ENCODE measurements at regions not wholly inside any gene's neighbourhood (a gene's known extent, or its start where the extent isn't known, plus 50 kb on each side); places are given as distances from the start of the nearest gene placed in this dataset.

DNA sequence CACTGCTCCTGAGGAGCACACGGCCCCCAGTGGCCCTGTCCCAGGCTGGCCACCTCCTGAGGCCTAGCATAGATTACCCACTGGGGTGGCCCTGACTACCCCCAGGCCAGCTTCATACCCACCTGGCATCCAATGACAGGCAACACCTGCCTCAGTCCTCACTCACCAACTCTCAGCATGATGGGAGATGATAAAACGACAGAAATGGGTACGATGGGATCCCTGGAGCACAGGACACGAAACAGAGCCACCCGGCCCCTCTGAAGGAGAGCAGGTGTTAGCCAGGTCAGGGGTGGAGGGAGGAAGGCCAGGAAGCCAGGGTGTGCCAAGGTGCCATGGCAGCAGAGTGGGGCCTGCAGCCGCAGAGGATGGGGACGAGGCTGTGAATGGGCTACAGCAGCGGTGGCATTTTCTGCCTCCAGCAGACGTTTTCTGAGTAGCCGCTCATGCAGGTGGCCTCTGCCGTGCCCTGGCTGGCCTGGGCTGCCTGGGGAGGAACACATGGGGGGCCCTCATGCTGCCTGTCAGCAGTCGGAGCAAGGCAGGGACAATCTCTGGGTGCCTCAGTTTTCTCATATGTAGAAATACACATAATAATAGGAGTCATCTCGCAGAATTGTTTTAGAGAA, 50.2 kb upstream of the FGF3 start:
- DNase-seq = no peak

DNA sequence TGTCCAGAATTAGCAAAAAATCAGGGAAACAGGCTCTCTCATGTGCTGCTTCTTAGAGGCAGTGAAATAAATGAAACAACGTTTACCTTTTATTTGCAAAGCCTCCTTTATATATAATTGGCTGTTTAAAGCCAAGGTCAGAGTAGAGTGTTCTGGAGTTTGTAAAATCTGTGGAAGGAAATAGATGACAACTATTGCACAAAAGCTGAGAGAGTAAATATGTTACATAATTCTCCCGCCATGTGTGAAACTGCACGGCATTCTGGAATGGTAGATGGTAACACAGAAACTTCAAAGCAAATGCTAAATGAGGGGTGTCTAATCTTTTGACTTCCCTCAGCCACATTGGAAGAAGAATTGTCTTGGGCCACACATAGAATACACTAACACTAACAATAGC, 51.5 kb upstream of the FGF3 start:
- no peak for DNase-seq

DNA sequence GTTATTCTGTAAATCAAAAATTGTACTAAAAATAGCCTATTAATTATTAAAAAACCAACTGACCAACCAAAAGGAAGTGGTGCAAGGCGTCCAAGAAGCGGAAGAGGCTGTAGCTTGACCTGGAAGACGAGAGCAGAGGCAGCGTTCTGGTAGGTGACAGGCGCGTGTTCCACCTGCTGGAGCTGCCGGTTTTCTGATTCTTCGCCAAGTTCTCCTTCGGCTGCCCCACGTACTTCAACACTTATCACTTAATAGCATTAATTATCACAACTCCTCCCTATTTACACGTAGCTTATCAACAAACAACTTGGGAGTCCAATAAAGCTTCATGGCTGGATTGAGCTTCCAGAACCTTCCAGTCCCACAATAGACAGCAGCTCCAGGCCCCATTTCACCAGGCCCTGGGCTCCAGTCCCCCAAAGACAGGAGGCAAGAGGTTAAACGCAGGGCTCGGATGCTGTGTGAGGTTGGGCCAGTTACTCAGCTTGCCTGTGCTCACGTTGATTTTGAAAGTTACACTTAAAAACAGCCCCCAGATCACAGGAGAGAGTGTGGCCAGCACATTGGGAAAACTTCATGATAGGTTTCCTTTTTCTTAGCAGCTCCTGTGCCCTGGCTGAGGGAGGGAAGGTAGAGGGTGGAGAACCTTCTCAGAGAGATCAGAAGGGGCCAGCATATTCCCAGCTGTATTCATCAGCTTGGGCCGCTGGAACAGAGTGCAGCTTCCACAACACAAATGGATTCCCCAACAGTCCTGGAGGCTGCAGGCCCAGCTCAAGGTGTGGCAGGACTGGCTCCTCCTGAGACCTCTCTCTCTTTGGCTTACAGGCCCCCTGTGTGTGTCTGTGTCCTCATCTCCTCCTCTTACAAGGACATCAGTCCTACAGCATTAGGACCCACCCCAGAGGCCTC, 54.2 kb upstream of the FGF3 start:
- DNase-seq = peak; percentile 7

DNA sequence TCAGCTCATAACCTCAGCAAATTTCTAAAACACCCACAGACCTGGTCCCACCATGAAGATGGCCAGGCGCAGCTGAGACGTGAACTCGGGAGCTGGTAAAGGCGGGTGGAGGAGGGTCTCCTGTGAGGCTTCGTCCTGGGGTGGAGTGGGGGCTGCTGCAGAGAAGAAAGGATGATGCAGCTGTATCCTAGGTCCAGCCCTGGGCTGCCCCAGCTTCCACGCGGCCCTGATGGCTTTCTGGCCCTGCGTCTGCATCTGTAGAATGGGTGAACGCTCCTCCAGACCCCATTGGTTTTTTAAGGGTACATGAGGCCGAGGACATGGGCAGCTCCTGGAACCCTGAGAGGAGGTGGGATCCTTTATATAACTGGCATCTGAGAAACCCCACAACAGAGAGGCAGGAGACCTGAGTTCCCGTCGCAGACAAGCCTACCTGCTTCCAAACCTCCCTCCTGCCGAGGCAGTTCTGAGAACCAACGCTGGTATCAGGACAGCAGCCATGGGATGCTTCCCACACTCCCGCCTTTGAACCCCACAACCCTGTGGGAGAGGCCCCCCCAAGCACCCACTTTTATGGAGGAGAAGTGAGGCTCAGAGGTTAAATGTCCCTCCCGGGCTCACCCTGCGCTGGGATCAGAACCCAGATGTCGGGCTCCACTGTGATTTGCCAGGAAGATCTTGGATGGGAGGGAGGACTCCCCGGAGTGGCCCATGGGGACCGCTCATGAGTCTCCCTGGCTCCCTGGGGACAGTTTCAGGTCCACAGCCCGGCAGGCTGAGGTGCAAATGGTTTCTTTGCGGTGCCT, 55.2 kb upstream of the FGF3 start:
- peak; percentile 15 for DNase-seq

DNA sequence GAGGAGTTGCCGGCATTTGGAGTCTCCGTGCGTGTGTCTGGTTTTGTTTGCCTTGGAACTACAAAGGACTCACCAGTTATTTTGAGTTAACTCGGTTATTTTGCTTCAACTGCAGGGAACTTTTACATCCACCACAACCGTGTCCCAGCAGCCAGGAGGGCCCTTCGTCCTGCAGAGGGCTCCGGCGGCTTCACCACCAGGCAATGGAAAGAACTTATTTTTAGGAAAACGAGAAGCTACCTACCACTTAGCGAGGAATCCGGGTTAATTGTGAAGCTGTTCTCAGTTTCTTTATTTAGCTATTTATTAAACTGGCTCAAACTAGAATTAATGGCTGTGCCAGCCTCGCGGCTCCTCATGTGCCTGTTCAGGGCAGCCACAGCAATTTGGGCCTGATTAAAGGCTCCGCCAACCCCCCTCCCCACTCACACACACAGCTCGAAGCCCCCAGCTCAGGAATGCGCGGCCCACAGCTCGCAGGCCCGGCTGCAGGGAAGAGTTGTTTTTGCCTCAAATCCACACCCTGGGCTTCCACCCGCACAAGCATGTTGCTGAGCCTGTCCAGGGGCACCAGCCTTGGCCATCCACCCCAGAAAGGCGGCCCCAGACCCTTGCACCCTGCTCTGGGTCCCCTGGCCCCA, 55.9 kb upstream of the FGF3 start:
- DNase-seq = peak; percentile 8

DNA sequence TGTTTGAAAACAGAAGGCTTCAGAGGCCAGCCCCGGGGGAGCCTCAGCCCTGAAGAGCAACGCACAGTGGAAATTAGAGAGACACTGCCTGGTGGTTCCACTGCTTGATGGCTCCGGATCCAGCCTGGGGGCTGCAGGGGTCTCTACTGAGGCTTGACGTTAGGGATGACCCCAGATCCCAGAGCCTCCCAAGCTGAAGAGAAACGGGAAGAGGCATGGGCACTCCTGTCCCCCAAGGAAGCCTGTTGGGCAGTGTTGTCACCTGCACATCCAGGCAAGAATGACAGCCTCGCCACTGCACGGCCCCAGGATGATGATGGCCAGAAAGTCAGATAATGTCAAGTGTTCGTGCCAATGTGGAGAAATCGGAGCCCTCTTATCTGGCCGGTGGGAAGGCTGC, 56.8 kb upstream of the FGF3 start:
- peak; percentile 7 for DNase-seq

DNA sequence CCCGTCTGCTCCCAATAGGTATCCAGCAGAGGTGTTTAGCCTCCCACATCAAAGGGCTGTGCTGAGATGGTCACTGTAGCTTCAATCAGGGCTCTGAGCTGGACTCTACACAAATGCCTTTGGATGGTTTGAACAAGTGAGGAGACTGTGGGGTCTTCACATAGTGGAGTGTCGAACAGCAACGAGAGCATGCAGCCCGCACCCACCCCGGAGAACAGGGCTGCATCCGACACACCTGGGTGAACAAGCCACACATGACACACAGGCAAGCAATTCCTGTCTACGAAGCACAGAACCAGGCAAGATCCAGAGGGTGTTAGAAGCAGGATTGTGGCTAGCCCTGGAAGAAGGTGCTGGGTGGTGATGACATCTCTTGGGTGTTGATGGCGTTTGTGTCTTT, 58.0 kb upstream of the FGF3 start:
- DNase-seq = peak; percentile 17

DNA sequence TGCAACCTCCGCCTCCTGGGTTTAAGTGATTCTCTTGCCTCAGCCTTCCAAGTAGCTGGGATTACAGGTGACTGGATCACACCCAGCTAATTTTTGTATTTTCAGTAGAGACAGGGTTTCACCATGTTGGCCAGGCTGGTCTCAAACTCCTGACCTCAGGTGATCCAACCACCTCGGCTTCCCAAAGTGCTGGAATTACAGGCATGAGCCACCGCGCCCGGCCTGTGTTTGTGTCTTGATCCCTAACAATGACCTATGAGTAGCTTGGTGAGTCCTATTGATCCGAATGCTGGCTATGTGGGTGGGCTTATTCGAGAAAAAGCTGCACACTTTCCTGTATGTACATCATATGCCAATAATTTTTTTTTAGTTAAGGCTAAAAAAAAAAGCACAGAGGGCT, 58.5 kb upstream of the FGF3 start:
- peak; percentile 7 for DNase-seq

DNA sequence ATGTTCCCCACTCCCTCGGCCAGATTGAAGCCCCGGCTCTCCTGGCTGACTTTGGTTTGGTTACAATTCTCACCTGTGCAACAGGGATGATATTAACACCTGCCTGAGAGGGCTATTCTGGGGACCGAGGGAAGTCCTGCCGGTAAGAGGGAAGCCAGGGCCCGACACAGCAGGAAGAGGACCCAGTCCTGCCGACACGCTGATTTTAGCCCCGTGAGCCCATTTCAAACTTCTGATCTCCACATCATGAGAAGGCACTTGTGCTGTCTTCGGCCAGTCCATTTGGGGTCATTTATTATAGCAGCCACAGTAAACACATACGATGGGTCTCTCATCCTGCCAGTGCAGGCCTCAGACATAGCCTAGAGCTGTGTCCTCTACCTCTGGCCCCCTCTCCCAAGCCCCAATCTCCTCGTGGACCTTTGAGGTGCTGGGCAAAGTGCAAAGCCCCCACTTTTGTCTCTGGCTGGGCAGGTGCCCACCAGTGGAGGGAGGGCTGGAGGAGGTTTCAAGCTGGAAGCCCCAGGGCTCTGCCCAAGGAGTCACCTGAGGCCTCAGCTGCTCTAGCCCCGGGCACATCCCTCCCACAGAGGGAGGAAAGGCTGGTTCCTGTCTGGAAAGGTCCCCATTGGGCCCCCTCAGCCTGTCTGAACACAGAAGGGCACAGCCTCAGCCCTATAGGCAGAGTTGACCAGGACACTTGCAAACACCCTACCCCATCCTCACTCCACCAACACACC, 59.1 kb upstream of the FGF3 start:
- DNase-seq = peak; percentile 20

DNA sequence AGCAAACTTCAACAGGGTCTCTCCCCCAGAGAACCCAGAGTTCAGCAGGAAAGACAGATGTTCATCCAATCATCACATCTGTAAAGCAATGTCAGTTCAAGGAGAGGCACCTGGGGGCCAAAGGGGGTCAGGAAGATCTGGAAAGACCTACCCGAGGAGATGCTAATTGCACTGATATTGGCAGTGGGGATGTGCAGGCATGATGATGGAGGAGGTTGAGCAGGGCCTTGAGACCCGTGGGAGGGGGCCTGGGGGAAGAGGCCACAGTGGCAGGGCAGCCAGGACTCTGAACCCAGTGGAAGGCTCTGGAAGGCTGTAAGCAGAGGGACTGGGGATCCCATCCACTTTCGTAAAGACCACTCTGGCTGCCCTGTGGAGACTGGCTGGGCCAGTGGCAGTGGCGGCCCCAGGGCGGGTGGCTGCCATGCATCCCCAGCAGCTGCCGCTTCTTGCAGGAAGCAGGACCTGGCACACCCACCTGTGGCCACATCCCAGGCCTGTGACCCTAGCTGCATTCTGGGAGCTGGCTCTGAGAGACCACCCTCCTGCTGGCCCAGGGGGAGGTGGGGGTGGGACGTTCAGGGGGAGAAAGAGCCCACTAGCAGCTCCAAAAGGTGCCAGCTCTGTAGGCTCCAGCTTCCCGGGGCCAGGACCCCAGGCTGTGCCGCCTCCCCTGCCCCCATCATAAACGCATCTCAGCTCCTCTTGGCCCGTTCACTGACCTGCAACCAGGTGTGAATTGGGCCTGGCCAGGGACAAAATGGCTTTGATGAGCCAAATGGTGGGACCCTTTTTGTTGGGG, 59.9 kb upstream of the FGF3 start:
- peak; percentile 27 for DNase-seq

DNA sequence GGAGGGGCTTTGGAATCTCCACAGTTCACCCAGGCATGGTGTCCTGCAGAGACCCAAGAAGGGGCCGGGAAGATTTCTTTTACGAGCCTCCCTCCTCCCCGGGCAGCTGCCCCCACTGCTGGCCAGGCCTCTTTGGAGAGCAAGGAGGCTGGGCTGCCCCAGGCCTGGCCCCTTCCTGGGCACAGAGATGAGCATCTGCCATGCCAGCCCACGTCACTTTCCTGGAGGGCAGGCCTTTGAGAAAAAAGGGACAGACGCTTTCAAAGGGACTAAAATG, 60.5 kb upstream of the FGF3 start:
- DNase-seq = no peak

DNA sequence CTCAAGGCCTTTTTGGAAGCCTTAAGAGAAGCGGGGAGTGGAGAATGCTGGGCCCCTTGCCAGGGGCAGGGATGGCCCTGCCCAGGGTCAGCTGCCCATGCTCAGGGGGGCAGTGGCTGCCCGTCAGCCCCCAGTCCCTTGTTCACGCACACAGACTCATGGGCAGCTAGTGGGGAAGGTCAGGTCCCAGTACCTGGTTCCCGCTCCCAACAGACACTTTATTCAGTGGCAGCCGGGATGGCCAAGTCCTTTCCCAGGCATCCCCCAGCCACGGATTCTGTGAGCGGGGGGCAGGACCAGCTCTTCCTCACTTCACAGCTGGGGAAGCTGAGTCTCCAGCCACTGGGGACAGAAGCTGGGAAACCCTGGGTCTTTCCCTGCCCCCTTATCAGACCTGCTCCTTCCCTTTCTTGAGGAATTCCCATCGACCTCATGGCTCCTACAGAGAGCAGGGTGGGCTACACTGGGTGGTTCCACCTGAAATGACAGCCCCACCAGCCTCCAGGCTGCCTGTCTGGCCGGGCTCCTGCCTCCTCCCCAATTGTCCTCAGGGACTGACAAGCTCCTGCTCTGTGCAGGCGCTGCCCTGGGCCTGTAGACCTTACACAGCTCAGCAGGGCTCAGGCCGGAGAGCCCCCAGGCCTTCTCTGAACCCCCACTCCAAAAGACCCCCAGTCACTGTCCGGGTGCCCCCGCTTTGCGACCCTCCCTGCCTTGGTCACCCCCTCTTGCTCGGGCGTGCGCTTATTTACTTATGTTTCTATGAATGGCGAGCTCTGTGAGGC, 61.0 kb upstream of the FGF3 start:
- peak; percentile 17 for DNase-seq

DNA sequence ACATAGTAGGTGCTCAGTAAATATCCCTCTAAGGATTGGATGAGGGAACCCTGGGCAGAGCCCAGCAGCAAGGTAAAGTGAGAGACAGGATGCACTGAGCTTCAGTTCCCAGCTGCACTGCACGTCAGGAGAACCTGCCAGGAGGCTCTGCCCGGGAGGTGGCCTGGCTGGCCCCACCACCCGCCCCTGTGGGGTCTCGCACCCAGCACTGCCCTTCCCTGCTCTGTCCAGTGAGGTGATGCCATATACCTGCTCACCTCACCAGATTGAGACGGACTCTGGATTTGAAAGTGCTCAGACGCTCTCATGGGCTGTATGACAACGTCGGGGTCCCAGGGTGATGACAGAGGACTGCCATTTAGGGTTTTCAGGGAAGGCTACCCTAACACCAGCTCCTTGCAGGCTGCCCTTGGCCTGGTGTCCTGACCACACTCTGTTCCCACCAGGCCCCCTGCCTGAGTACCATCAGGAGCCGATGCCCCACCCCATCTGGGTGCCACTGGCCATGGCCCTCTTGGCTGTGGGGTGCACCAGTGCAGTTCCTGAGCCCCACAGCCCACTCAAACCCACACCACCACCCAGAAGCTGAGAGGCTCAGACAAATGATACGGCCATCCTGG, 61.7 kb upstream of the FGF3 start:
- peak; percentile 23 for DNase-seq

DNA sequence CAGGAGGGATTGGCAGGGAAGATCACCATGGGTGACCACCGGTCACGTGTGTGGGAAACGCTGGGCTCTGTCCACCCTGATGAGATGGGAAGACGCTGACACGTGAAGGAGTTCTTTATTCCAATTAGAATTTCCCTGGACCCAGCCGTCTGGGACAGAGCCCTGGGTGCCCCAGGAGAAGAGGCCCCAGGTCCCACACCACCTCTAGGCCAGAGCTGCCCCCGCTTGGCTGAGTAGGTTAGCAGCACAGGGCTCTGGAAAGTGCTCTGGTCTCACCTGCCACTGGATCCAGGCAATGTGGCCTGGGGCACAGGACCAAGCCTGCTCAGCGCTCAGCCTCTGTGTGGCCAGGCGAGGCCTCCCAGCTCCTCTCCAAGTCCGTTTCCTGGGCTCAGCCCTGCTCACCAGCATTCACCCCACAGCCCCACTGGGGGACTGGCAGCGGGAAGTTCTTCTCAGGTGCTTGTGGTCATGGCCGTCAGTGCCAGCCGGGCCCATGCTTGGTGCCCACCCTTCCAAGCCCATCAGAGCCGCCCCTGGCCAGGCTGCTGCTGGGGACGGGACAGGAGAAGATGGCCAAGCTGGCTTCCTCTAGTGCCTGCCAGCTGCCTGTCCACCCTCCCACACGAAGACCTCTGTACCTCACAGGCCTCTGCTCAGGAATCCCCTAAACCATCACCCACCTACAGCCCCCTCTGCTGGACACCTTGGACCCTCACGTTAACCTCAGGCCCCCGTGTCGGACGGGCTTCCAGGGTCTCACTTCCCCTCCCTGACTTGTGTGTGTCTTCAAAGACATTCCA, 62.5 kb upstream of the FGF3 start:
- peak; percentile 8 for DNase-seq

DNA sequence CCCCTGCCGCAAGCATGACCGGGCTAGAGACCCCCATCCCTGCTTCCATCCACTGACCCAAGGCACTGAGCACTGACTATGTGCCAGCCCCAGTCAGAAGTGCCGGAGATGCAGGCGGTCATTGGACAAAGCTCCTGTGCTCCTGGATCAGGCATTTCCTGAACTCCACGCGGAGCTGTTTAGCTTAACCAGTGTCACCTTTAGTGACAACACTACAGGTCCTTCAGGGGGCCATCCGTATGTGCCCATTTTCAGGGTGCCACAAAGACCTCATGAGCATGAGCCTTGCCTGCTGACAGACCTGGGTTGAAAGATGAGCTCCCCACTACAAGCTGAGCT, 63.0 kb upstream of the FGF3 start:
- DNase-seq = no peak

DNA sequence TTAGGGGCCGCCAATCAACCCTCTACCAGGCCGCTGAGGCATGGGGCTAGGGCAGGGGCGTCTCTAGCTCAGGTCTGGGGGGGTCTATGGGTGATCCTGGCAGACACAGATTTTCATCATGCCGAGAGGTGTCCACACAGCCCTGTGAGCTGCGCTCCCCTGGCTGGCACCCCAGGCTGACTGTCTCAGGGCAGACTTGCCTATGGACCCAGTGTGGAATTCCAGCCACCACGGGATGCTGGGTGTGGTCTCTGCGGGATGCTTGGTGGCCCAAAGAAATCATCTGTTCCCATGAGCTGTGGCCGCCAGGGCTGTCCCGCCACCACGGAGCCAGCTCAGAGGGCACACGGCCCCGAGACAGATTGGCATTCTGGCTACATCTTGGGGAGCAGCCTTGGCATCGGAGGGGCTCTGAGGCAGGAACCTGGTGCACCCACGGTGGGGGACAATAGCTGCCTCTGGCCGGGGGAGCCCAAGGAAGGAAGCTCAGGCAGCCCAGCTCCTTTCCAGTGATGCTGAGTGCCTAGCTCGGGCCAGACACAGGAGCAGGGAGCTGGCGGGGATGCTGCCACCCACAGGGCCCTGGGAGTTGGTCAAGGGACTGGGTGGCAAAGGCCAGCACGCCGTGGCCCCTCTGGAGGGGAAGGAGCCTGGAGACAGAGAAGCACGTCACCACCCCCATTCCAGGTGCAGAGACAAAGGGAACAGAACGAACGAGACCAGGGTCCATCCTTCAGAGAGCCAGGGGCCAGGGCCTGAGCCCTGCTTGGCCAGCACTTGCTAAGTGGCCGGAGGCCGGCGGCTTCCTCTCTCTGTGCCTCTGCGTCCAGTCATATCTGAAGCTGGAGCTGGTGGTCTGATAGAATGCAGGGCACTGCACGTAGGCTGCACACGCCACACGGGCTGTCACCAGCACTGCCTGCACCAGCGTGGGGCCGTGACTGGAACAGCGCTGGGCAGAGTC, 64.4 kb upstream of the FGF3 start:
- DNase-seq = no peak

DNA sequence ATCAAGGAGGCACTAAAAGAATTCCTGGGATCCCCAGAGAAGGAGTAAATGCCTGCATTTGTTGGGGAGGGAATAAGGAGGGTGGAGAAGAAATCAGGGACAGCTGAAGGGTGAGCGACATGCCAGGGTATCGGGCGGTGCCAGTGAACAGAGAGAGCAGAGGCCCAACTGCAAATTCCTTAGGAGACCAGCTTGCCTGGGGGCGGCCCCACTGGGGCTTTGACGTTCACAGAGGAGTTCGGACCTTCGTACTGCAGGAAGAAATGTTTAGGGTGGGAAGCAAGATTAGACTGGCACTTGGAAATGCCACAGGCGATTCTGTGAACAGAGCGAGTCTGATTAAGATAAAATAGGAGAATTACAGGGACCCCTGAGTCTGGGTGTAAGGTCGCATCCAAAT, 65.1 kb upstream of the FGF3 start:
- no peak for DNase-seq

DNA sequence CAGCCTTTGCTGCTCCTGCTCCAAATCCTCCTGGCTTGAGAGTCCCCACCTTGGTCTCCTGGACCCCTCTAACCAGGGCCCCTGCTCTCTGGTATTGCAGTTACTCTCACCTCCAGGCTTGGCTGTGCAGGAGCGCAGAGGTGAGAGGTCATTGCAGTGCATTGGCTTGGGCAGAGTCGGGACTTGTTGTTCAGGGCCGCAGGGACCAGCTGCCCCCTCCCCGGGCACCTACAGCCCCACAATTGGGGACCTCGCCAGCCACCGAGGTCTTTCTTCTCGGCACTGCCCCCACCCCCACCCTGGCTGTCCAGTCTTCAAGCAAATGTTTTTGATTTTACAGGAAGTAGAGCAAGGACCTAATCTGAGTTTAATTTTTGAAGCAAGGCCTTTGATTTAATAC, 65.5 kb upstream of the FGF3 start:
- DNase-seq = no peak

DNA sequence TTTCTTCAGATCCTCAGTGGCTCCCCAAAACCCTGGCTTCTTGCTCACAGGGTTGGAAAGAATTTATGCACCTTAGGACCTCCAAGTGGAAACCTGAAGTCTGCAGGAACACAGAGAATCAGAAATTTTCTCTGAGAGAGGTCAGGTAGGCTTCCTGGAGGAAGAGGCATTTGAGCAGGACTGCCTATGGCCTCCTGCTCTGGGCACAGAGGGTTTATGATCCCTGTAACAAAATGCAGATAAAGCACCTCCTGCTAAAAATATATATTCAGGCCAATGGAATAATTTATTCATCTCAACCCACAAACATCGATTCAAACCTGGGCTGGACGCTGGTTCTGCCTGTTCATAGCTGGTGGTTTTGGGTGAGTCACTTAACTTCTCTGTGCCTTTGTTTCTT, 68.1 kb upstream of the FGF3 start:
- no peak for DNase-seq
